Gastroesophageal sphincter (tissue), 4 donors: ENCODE measurements at regions not wholly inside any gene's neighbourhood (a gene's known extent, or its start where the extent isn't known, plus 50 kb on each side); places are given as distances from the start of the nearest gene placed in this dataset.

Experiments
- ATAC-seq: fragments of 150-250 bp; one replicate; pipeline ENCODE4 v1.9.1; 2016; ENCODE audit warnings: mild to moderate bottlenecking, moderate library complexity
- H3K27ac ChIP-seq, 4 donors: fragments of 200-600 bp; sonication (generic) in 3 of 4; 1 replicate in 3 of 4; 2 replicates in 1 of 4; pipeline ENCODE4 v1.5.1; 2016 to 2019
- H3K27me3 ChIP-seq: fragments of 200-600 bp; sonication (generic); one replicate; pipeline ENCODE4 v1.5.1; 2019
- H3K36me3 ChIP-seq, 2 donors: fragments of 200-600 bp; sonication (generic); one replicate each; pipeline ENCODE4 v1.5.1; 2019; ENCODE audit warnings: control low read depth in 1 of 2
- H3K4me1 ChIP-seq, 3 donors: fragments of 200-600 bp; sonication (generic); 1 replicate in 2 of 3; 2 replicates in 1 of 3; pipeline ENCODE4 v1.5.1; 2016 to 2019; ENCODE audit warnings: control low read depth in 2 of 3
- H3K4me3 ChIP-seq, 2 donors: fragments of 200-600 bp; sonication (generic); one replicate each; pipeline ENCODE4 v1.5.1; 2019; ENCODE audit warnings: mild to moderate bottlenecking in 1 of 2, moderate library complexity in 1 of 2
- H3K9me3 ChIP-seq, 3 donors: fragments of 200-600 bp; sonication (generic); one replicate each; pipeline ENCODE4 v1.5.1; 2017 to 2019; ENCODE audit warnings: control low read depth in 2 of 3
- EP300 ChIP-seq: sonication (generic); formaldehyde crosslinking; IDR thresholded peaks from one replicate; pipeline ENCODE4 v1.6.1; 2017; ENCODE audit warnings: antibody characterized with exemption, mild to moderate bottlenecking
- POLR2A ChIP-seq, 2 donors: fragments of 450-650 bp; IDR thresholded peaks; one replicate each; pipeline ENCODE4 v1.6.1; 2017; ENCODE audit warnings: antibody characterized with exemption in 2 of 2, mild to moderate bottlenecking in 2 of 2, moderate library complexity in 1 of 2
- POLR2AphosphoS5 ChIP-seq: sonication (generic); formaldehyde crosslinking; IDR thresholded peaks from one replicate; pipeline ENCODE4 v1.6.1; 2017; ENCODE audit warnings: antibody characterized with exemption
- WGBS, 2 donors: methylation state at CpG; one replicate each; pipeline ENCODE4 v1.1.5; 2018; ENCODE audit warnings: low coverage in 1 of 2; 5-methylcytosine and 5-hydroxymethylcytosine counted together
- TF ChIP-seq, protein P1 (sequence below), 4 experiments: fragments of 200-600 bp in 2 of 4; fragments of 450-650 bp in 2 of 4; sonication (generic) in 1 of 4; IDR thresholded peaks; one replicate each; pipeline ENCODE4 v1.5.1; 2017 to 2019; ENCODE audit warnings: antibody characterized with exemption in 4 of 4, mild to moderate bottlenecking in 2 of 4, moderate library complexity in 2 of 4

DNA sequence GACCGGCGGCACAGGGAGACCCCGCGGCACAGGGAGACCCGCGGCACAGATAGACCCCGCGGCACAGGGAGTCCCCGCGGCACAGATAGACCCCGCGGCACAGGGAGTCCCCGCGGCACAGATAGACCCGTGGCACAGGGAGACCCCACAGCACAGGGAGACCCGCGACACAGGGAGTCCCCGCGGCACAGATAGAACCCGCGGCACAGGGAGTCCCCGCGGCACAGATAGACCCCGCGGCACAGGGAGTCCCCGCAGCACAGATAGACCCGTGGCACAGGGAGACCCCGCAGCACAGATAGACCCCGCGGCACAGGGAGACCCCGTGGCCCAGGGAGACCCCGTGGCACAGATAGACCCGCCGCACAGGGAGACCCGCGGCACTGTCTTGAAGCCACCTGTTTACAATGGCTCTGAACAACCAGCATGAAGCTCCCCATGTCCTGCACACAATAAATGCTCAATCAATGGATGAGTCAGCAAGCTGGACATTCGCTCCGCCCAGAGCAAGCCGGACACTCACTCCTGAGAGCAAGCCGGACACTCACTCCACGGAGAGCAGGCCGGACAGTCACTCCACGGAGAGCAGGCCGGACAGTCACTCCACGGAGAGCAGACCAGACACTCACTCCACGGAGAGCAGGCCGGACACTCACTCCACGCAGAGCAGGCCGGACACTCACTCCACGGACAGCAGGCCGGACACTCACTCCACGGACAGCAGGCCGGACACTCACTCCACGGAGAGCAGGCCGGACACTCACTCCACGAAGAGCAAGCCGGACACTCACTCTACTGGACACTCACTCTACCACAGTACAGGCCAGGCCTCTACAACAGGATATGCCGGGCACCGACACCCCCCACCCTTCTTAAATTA is 121.9 kb downstream of the RFLNA start:
- 60% methylated on average over 1 of the region's 59 CpGs; no CpG with 5 or more reads in 1 of the 2 donors for WGBS, 2 donors
- Histone ChIP-seq H3K4me1 (peaks cover 0 to 88% (median 37%) of the 10 kb centered on the region in 3 donors), H3K36me3 (peaks cover 0 to 81% of the 10 kb centered on the region in 2 donors), H3K9me3 (no peaks in the 10 kb centered on the region), H3K4me3 (no peak overlapping the region), H3K27me3 (no peaks in the 10 kb centered on the region), H3K27ac (peak overlapping the region in 3 of 4 donors; percentile 68 to 93 (median 87))
- no peak for TF ChIP-seq EP300
- no peak for TF ChIP-seq POLR2A (IDR thresholded peaks at IDR 0.05)
- TF ChIP-seq POLR2AphosphoS5 = no peak
- TF ChIP-seq, protein P1, sequence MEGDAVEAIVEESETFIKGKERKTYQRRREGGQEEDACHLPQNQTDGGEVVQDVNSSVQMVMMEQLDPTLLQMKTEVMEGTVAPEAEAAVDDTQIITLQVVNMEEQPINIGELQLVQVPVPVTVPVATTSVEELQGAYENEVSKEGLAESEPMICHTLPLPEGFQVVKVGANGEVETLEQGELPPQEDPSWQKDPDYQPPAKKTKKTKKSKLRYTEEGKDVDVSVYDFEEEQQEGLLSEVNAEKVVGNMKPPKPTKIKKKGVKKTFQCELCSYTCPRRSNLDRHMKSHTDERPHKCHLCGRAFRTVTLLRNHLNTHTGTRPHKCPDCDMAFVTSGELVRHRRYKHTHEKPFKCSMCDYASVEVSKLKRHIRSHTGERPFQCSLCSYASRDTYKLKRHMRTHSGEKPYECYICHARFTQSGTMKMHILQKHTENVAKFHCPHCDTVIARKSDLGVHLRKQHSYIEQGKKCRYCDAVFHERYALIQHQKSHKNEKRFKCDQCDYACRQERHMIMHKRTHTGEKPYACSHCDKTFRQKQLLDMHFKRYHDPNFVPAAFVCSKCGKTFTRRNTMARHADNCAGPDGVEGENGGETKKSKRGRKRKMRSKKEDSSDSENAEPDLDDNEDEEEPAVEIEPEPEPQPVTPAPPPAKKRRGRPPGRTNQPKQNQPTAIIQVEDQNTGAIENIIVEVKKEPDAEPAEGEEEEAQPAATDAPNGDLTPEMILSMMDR (IDR thresholded peaks at IDR 0.05) = no peak
- no peak for ATAC-seq

DNA sequence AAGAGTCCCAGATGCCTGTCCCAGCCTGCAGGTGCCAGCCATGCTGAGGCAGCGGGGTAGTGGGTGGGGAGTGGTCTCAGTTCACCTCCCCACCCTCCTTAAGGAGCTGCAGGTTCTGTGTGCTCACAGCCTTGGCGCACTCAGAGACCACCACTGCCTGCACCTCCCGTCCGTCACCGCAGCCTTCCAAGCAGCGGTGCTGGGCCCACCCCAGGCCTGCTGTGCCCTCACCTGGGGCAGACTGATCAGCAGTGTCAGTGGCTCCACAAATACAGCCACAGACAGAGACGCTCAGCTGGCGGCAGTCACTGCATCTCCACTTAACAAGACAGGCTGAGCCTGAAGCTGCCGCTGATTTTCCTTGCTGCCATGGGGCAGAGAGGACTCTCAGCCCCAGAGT is 120.2 kb downstream of the RFLNA start:
- WGBS, 2 donors = no CpG with 5 or more reads among the region's 9 CpGs
- no peak overlapping the region for H3K4me3 ChIP-seq
- ATAC-seq = no peak
- H3K4me1 ChIP-seq = peaks cover 3 to 88% (median 41%) of the 10 kb centered on the region in 3 donors
- no peaks in the 10 kb centered on the region for H3K9me3 ChIP-seq
- H3K27me3 ChIP-seq = no peaks in the 10 kb centered on the region
- H3K27ac ChIP-seq = peak overlapping the region in 3 of 4 donors; percentile 68 to 93 (median 77)
- TF ChIP-seq POLR2A (IDR thresholded peaks at IDR 0.05) = no peak
- TF ChIP-seq POLR2AphosphoS5 = no peak
- TF ChIP-seq, protein P1 (IDR thresholded peaks at IDR 0.05) = no peak
- no peak for TF ChIP-seq EP300
- peaks cover 0 to 70% of the 10 kb centered on the region in 2 donors for H3K36me3 ChIP-seq

DNA sequence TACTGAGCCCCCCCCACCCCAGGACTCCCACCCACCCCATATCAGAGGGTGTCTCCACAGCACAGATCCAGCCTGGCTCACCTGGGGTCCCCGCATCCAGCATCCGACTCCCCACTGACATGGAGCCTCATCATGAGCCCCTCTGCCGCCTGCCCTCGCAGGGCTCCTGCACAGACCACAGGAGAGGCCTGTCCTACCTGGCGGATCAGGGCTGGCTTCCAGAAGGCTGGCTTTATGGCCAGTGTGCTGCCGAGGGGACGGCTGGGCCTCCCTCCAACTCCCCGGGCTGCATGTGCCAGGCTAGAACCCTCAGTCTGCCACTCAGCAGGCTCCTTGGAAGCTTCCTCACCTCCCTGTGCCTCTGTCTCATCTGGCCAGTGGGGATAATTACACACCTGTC is 119.0 kb downstream of the RFLNA start:
- H3K4me1 ChIP-seq = peaks cover 3 to 88% (median 43%) of the 10 kb centered on the region in 3 donors
- no peaks in the 10 kb centered on the region for H3K27me3 ChIP-seq
- no peaks in the 10 kb centered on the region for H3K9me3 ChIP-seq
- ATAC-seq = no peak
- peaks cover 0 to 67% of the 10 kb centered on the region in 2 donors for H3K36me3 ChIP-seq
- no peak for TF ChIP-seq EP300
- TF ChIP-seq, protein P1 (IDR thresholded peaks at IDR 0.05) = no peak
- no peak for TF ChIP-seq POLR2AphosphoS5
- no peak for TF ChIP-seq POLR2A (IDR thresholded peaks at IDR 0.05)
- H3K4me3 ChIP-seq = no peak overlapping the region
- peak overlapping the region in 3 of 4 donors; percentile 75 to 93 (median 77) for H3K27ac ChIP-seq
- WGBS, 2 donors = no CpG with 5 or more reads among the region's 8 CpGs

DNA sequence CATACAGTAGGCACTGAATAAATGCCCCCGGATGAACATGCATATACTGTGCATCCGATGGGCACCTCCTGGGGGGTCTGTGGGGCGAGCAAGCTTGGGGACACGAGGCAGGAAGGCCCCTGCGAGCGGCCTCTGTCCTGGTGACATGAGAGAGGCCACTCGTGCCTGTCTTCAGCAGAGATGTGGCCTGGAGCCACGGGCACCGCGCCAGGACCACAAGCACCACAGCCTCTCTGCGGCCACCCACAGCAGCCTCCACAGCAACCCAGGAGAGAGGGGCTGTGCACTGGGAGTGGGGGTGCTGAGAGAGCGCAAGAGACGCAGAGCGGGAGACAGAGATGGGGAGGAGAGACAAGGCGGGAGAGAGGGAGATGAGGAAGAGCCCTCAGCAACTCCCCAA is 118.5 kb downstream of the RFLNA start:
- peaks cover 3 to 89% (median 43%) of the 10 kb centered on the region in 3 donors for H3K4me1 ChIP-seq
- H3K27ac ChIP-seq = peak overlapping the region in 3 of 4 donors; percentile 75 to 93 (median 77)
- no peak for TF ChIP-seq POLR2A (IDR thresholded peaks at IDR 0.05)
- TF ChIP-seq POLR2AphosphoS5 = no peak
- TF ChIP-seq, protein P1 (IDR thresholded peaks at IDR 0.05) = no peak
- no peak for TF ChIP-seq EP300
- no peaks in the 10 kb centered on the region for H3K27me3 ChIP-seq
- H3K4me3 ChIP-seq = no peak overlapping the region
- no peaks in the 10 kb centered on the region for H3K9me3 ChIP-seq
- 33 to 64% methylated on average over 5 to 6 of the region's 15 CpGs for WGBS, 2 donors
- no peak for ATAC-seq
- peaks cover 0 to 67% of the 10 kb centered on the region in 2 donors for H3K36me3 ChIP-seq

DNA sequence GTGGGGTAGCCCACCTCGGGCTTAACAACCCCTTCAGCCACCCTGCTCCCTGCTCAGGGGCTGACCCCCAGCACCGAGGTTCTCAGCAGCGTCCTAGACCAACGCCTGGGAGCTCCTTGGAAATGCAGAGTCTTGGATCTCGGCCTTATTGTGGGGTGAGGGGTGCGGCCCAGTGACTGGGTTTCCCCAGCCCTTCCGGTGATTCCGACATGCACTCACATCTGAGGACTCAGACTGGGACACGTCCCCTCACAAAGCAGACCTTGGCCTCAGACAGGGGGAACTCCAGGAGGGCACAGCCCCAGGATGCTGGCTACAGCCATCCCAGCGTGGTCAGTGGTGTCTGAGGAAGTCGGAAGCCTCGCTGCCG is 117.7 kb downstream of the RFLNA start:
- peak overlapping the region in 3 of 4 donors; percentile 75 to 93 (median 77) for H3K27ac ChIP-seq
- TF ChIP-seq POLR2A (IDR thresholded peaks at IDR 0.05) = no peak
- peak; percentile 14 for TF ChIP-seq POLR2AphosphoS5
- TF ChIP-seq EP300 = no peak
- peaks cover 0 to 67% of the 10 kb centered on the region in 2 donors for H3K36me3 ChIP-seq
- H3K9me3 ChIP-seq = no peaks in the 10 kb centered on the region
- peak; percentile 1 for ATAC-seq
- H3K27me3 ChIP-seq = no peaks in the 10 kb centered on the region
- H3K4me1 ChIP-seq = peaks cover 3 to 92% (median 43%) of the 10 kb centered on the region in 3 donors
- 60% methylated on average over 3 of the region's 13 CpGs; no CpG with 5 or more reads in 1 of the 2 donors for WGBS, 2 donors
- no peak overlapping the region for H3K4me3 ChIP-seq
